Activated CD8-positive, alpha-beta T cell treated with anti-CD3 and anti-CD28 coated beads for 36 hours (primary cell): ENCODE measurements at regions not wholly inside any gene's neighbourhood (a gene's known extent, or its start where the extent isn't known, plus 50 kb on each side); places are given as distances from the start of the nearest gene placed in this dataset.

ENCODE experiments used
- ATAC-seq: fragments of 200-7000 bp; cut with Tn5 transposase; one replicate; pipeline ENCODE4 v1.10.0; 2021; ENCODE audit warnings: mild to moderate bottlenecking, moderate library complexity
- CTCF ChIA-PET: fragments of 350-600 bp; sonication (Branson Sonifier 250); formaldehyde crosslinking; loops from one replicate; lab custom pipeline; 2021; ENCODE audit warnings: antibody characterized with exemption; lab: Charles Lee
- POLR2A ChIA-PET: fragments of 350-600 bp; sonication (Branson Sonifier 250); formaldehyde crosslinking; loops from one replicate; lab custom pipeline; 2021; ENCODE audit warnings: antibody characterized with exemption; lab: Charles Lee
- DNase-seq: peaks from one replicate; pipeline ENCODE4 v3.0.0-alpha.2; 2020
- H3K27ac Mint-ChIP-seq: one replicate; pipeline ENCODE4 v1.8.0; 2021; ENCODE audit warnings: mild to moderate bottlenecking, mixed read lengths
- H3K27me3 Mint-ChIP-seq: one replicate; pipeline ENCODE4 v1.8.0; 2021; ENCODE audit warnings: mixed read lengths
- H3K36me3 Mint-ChIP-seq: one replicate; pipeline ENCODE4 v1.8.0; 2021; ENCODE audit warnings: low read depth, mixed read lengths
- H3K4me1 Mint-ChIP-seq: one replicate; pipeline ENCODE4 v1.8.0; 2021; ENCODE audit warnings: low read depth, mixed read lengths
- H3K4me3 Mint-ChIP-seq: one replicate; pipeline ENCODE4 v1.8.0; 2021; ENCODE audit warnings: mild to moderate bottlenecking, moderate library complexity, mixed read lengths
- H3K9me3 Mint-ChIP-seq: one replicate; pipeline ENCODE4 v1.8.0; 2021; ENCODE audit warnings: mixed read lengths
- CTCF ChIP-seq: fragments of 200-600 bp; IDR thresholded peaks from one replicate; pipeline ENCODE4 v1.8.0; 2022; ENCODE audit warnings: antibody characterized with exemption, mild to moderate bottlenecking
- intact Hi-C: fragments of 100-400 bp; cut with micrococcal nuclease; formaldehyde crosslinking; loops from one replicate; pipeline ENCODE4 v1.10.0; 2022

- Mint-ChIP-seq H3K27me3 (peaks cover 1% of the 10 kb centered on the region), H3K36me3 (no peaks in the 10 kb centered on the region), H3K27ac (no peak overlapping the region), H3K4me3 (no peak overlapping the region), H3K4me1 (no peaks in the 10 kb centered on the region), H3K9me3 (no peaks in the 10 kb centered on the region)
- DNase-seq, result no peak
- ATAC-seq, result no peak
- CTCF ChIA-PET, result interaction anchor here (1.2 kb wide), 1 partner anchor 14 kb away, joined by 3 read pairs; no protein-coding TSS in a partner anchor
- POLR2A ChIA-PET, result no interaction called here
- no peak for TF ChIP-seq CTCF
- intact Hi-C loops, result no loop called here
These were observed 150.1 kb upstream of the NEIL3 start for GRCh38 chr4:177159600-177159999.

- DNase-seq (no peak), ATAC-seq (no peak)
- H3K36me3 Mint-ChIP-seq, result no peaks in the 10 kb centered on the region
- no peaks in the 10 kb centered on the region for H3K9me3 Mint-ChIP-seq
- no peak for TF ChIP-seq CTCF
- H3K4me1 Mint-ChIP-seq, result no peaks in the 10 kb centered on the region
- intact Hi-C loops, result no loop called here
- H3K27ac Mint-ChIP-seq, result no peak overlapping the region
- no peak overlapping the region for H3K4me3 Mint-ChIP-seq
- ChIA-PET POLR2A (no interaction called here), CTCF (no interaction called here)
- no peaks in the 10 kb centered on the region for H3K27me3 Mint-ChIP-seq
These were observed 147.9 kb upstream of the NEIL3 start for GRCh38 chr4:177161781-177162180.

GRCh38 chr4:177163532-177163931 lies 146.1 kb upstream of the NEIL3 start:
- no peaks in the 10 kb centered on the region for H3K4me1 Mint-ChIP-seq
- intact Hi-C loops, result no loop called here
- no peak overlapping the region for H3K4me3 Mint-ChIP-seq
- H3K36me3 Mint-ChIP-seq, result no peaks in the 10 kb centered on the region
- ChIA-PET CTCF (no interaction called here), POLR2A (no interaction called here)
- no peaks in the 10 kb centered on the region for H3K9me3 Mint-ChIP-seq
- DNase-seq, result no peak
- no peaks in the 10 kb centered on the region for H3K27me3 Mint-ChIP-seq
- no peak for TF ChIP-seq CTCF
- no peak for ATAC-seq
- H3K27ac Mint-ChIP-seq, result no peak overlapping the region

GRCh38 chr4:177171588-177171987 lies 138.1 kb upstream of the NEIL3 start:
- ATAC-seq, result no peak
- POLR2A ChIA-PET, result no interaction called here
- no peaks in the 10 kb centered on the region for H3K27me3 Mint-ChIP-seq
- H3K36me3 Mint-ChIP-seq, result no peaks in the 10 kb centered on the region
- CTCF ChIA-PET, result no interaction called here
- H3K27ac Mint-ChIP-seq, result no peak overlapping the region
- no peak overlapping the region for H3K4me3 Mint-ChIP-seq
- TF ChIP-seq CTCF, result no peak
- intact Hi-C loops, result no loop called here
- peaks cover 1% of the 10 kb centered on the region for H3K9me3 Mint-ChIP-seq
- no peak for DNase-seq
- no peaks in the 10 kb centered on the region for H3K4me1 Mint-ChIP-seq

- Mint-ChIP-seq H3K27me3 (no peaks in the 10 kb centered on the region), H3K27ac (no peak overlapping the region), H3K36me3 (no peaks in the 10 kb centered on the region), H3K4me3 (no peak overlapping the region), H3K4me1 (no peaks in the 10 kb centered on the region), H3K9me3 (peaks cover 1% of the 10 kb centered on the region)
- POLR2A ChIA-PET, result no interaction called here
- DNase-seq (no peak), ATAC-seq (no peak)
- intact Hi-C loops, result no loop called here
- no peak for TF ChIP-seq CTCF
- CTCF ChIA-PET, result no interaction called here
These were observed 134.2 kb upstream of the NEIL3 start for GRCh38 chr4:177175473-177175872.
